Karpas-422 (cell line): ENCODE measurements at regions not wholly inside any gene's neighbourhood (a gene's known extent, or its start where the extent isn't known, plus 50 kb on each side); places are given as distances from the start of the nearest gene placed in this dataset.

Experiments
- DNase-seq: peaks from one replicate; pipeline ENCODE4 v3.0.0-alpha.2; 2015
- H2AFZ ChIP-seq: fragments of 200-600 bp; sonication (generic); 2 replicates; pipeline ENCODE4 v1.6.1; 2014; ENCODE audit warnings: antibody characterized with exemption, low read length, mixed read lengths
- H3K27ac ChIP-seq: fragments of 200-600 bp; sonication (generic); 2 replicates; pipeline ENCODE4 v1.5.1; 2014; ENCODE audit warnings: mild to moderate bottlenecking, low read length, moderate library complexity
- H3K27me3 ChIP-seq: fragments of 200-600 bp; sonication (generic); 2 replicates; pipeline ENCODE4 v1.6.1; 2014; ENCODE audit warnings: low read length, mixed read lengths
- H3K36me3 ChIP-seq: fragments of 200-600 bp; sonication (generic); 2 replicates; pipeline ENCODE4 v1.6.1; 2014; ENCODE audit warnings: low read length, mixed read lengths; ENCODE audit not compliant: insufficient read depth
- H3K4me1 ChIP-seq: fragments of 200-600 bp; sonication (generic); 2 replicates; pipeline ENCODE4 v1.6.1; 2014; ENCODE audit warnings: mild to moderate bottlenecking, low read length, mixed read lengths
- H3K4me2 ChIP-seq: fragments of 200-600 bp; sonication (generic); 2 replicates; pipeline ENCODE4 v1.6.1; 2014; ENCODE audit warnings: low read length, low read depth, mild to moderate bottlenecking; ENCODE audit not compliant: poor library complexity, severe bottlenecking
- H3K4me3 ChIP-seq: fragments of 200-600 bp; sonication (generic); 2 replicates; pipeline ENCODE4 v1.5.1; 2014; ENCODE audit warnings: mild to moderate bottlenecking, antibody characterized with exemption, low read length, mixed read lengths
- H3K79me2 ChIP-seq: fragments of 200-600 bp; sonication (generic); 2 replicates; pipeline ENCODE4 v1.6.1; 2014; ENCODE audit warnings: mild to moderate bottlenecking, low read length, mixed read lengths
- H3K9ac ChIP-seq: fragments of 200-600 bp; sonication (generic); 2 replicates; pipeline ENCODE4 v1.6.0; 2014; ENCODE audit warnings: low read length
- H3K9me2 ChIP-seq: fragments of 200-600 bp; sonication (generic), shearing (Covaris generic); replicated peaks from 2 replicates; pipeline ENCODE4 v1.6.0; 2014; ENCODE audit warnings: mild to moderate bottlenecking, low read length, moderate library complexity; ENCODE audit not compliant: insufficient read depth
- H3K9me3 ChIP-seq: fragments of 300-700, 200-600 bp; sonication (generic); 2 replicates; pipeline ENCODE4 v1.6.1; 2014; ENCODE audit warnings: low read length, mixed read lengths
- H4K20me1 ChIP-seq: fragments of 200-600 bp; sonication (generic); 2 replicates; pipeline ENCODE4 v1.6.1; 2014; ENCODE audit warnings: mild to moderate bottlenecking, antibody characterized with exemption, low read length, low read depth; ENCODE audit not compliant: insufficient read depth

DNA sequence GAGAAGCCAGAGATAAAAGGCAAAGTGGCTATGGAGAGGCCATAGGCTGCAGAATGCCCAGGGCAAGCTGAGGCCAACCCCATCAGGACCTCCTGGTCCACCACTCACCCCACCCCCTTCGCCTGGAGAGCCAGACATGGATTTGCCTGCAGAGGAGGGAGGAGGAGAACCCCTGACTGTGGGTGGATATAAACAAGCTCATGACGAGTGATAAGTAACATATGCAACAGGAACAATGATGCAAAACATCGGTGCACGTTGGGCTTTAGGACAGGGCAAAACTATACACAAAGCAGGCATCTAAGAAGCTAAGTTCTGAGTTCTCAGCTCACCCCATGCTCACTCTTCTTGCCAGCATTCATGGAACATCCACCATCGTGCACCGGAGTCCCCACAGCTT lies 150.3 kb downstream of the ETS2 start:
- Histone ChIP-seq H4K20me1 (no peaks in the 10 kb centered on the region), H2AFZ (no peak overlapping the region), H3K27ac (no peak overlapping the region), H3K4me1 (no peaks in the 10 kb centered on the region), H3K9ac (no peak overlapping the region), H3K79me2 (no peaks in the 10 kb centered on the region), H3K4me3 (no peak overlapping the region), H3K27me3 (no peaks in the 10 kb centered on the region; the same call in 1 of the 2 replicates), H3K9me2 (no peaks in the 10 kb centered on the region), H3K36me3 (no peaks in the 10 kb centered on the region), H3K4me2 (no peak overlapping the region), H3K9me3 (no peaks in the 10 kb centered on the region)
- no peak for DNase-seq

DNA sequence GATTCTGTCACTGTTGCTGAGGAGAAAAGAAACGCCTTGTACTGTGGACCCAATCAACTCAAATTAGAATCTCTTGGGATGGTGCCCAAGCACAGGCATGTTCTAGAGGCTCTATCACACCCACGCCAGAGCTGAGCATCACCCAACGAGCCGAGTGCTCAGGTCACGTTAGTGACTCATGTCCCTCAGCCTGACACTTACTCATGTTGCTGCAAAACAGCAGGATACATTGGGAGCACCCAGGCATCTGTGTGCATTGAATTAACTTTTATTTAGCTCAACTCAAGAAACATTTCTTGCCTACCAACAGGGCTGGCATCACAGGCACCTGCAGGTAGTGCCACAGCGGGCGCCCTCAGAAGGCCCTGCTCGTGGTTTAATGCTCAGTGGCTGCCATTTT lies 149.8 kb downstream of the ETS2 start:
- Histone ChIP-seq H3K9me2 (no peaks in the 10 kb centered on the region), H3K27ac (no peak overlapping the region), H4K20me1 (no peaks in the 10 kb centered on the region), H3K4me3 (no peak overlapping the region), H2AFZ (no peak overlapping the region), H3K9me3 (0 out of 2 replicates have a peak, but pooled peaks cover 1% of the 10 kb centered on the region), H3K4me2 (no peak overlapping the region), H3K27me3 (no peaks in the 10 kb centered on the region; the same call in 1 of the 2 replicates), H3K9ac (no peak overlapping the region), H3K36me3 (no peaks in the 10 kb centered on the region), H3K4me1 (no peaks in the 10 kb centered on the region), H3K79me2 (no peaks in the 10 kb centered on the region)
- no peak for DNase-seq

DNA sequence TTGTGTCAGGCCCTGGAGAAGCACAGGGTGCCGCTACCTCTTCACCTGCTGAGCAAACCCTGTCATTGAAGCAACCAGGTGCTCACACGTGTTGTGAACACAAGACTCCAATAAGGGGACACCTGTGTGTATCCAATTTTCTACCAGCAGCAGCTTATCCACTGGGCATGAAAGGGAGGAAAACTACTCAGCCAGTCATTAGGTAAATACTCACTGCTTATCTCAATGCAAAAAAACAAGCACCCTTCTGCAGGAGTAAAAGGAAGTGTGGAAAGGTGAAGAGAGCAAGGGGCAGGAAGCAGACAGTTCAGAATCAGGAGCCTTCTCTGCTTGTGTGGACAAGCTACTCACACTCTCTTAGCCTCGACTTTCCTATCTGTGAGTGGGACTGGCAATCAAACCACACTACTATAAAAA lies 148.9 kb downstream of the ETS2 start:
- no peaks in the 10 kb centered on the region for H3K9me2 ChIP-seq
- no peak overlapping the region for H3K27ac ChIP-seq
- no peaks in the 10 kb centered on the region for H3K36me3 ChIP-seq
- no peaks in the 10 kb centered on the region for H4K20me1 ChIP-seq
- 0 out of 2 replicates have a peak, but pooled peaks cover 4% of the 10 kb centered on the region for H3K9me3 ChIP-seq
- no peak overlapping the region for H3K4me2 ChIP-seq
- no peak overlapping the region for H2AFZ ChIP-seq
- H3K79me2 ChIP-seq, result no peaks in the 10 kb centered on the region
- no peak overlapping the region for H3K4me3 ChIP-seq
- H3K4me1 ChIP-seq, result no peaks in the 10 kb centered on the region
- no peak for DNase-seq
- no peak overlapping the region for H3K9ac ChIP-seq
- no peaks in the 10 kb centered on the region; the same call in 1 of the 2 replicates for H3K27me3 ChIP-seq

DNA sequence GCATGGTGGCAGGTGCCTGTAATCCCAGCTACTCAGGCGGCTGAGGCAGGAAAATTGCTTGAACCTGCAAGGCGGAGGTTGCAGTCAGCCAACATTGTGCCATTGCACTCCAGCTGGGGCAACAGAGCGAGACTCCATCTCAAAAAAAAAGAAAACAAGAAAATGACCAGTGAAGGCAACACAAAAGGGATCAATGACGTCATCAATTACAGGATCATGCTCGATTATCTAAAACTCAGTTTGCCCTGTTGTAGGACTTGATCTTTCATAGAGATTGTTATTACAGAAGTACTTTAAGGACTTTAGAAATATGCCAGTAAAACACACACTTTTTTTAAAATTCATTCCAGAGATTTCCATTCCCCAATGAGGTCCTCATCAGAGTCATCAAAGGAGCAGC lies 147.8 kb downstream of the ETS2 start:
- Histone ChIP-seq H3K9me3 (0 out of 2 replicates have a peak, but pooled peaks cover 4% of the 10 kb centered on the region), H3K9ac (no peak overlapping the region), H3K79me2 (no peaks in the 10 kb centered on the region), H4K20me1 (no peaks in the 10 kb centered on the region), H3K4me2 (no peak overlapping the region), H3K27ac (no peak overlapping the region), H3K4me1 (no peaks in the 10 kb centered on the region), H3K27me3 (no peaks in the 10 kb centered on the region), H3K36me3 (no peaks in the 10 kb centered on the region), H3K9me2 (no peaks in the 10 kb centered on the region), H2AFZ (no peak overlapping the region), H3K4me3 (no peak overlapping the region)
- DNase-seq, result no peak

DNA sequence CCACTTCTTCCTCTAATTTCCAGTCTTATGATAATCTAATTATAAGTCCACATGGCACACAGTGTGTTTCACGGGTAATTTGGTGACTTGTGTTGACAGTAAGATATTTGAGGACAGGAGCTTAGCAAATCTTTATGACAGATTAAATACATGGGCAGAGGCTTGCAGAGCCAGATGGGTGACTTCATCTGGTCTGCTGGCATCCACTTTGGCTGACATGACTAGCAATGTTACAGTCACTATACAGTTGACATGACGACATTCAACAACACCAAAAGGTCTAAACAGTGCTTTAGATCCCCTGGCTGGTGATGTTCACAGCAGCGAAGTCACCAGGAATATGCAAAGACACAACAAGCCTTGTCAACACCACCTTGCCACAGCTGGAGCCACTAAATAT lies 147.2 kb downstream of the ETS2 start:
- H3K79me2 ChIP-seq, result no peaks in the 10 kb centered on the region
- H3K36me3 ChIP-seq, result no peaks in the 10 kb centered on the region
- no peaks in the 10 kb centered on the region for H4K20me1 ChIP-seq
- no peak overlapping the region for H3K4me3 ChIP-seq
- no peak for DNase-seq
- no peaks in the 10 kb centered on the region for H3K9me2 ChIP-seq
- H2AFZ ChIP-seq, result no peak overlapping the region
- no peak overlapping the region for H3K9ac ChIP-seq
- 0 out of 2 replicates have a peak, but pooled peaks cover 4% of the 10 kb centered on the region for H3K9me3 ChIP-seq
- H3K27me3 ChIP-seq, result no peaks in the 10 kb centered on the region
- no peak overlapping the region for H3K4me2 ChIP-seq
- H3K4me1 ChIP-seq, result no peaks in the 10 kb centered on the region
- no peak overlapping the region for H3K27ac ChIP-seq

DNA sequence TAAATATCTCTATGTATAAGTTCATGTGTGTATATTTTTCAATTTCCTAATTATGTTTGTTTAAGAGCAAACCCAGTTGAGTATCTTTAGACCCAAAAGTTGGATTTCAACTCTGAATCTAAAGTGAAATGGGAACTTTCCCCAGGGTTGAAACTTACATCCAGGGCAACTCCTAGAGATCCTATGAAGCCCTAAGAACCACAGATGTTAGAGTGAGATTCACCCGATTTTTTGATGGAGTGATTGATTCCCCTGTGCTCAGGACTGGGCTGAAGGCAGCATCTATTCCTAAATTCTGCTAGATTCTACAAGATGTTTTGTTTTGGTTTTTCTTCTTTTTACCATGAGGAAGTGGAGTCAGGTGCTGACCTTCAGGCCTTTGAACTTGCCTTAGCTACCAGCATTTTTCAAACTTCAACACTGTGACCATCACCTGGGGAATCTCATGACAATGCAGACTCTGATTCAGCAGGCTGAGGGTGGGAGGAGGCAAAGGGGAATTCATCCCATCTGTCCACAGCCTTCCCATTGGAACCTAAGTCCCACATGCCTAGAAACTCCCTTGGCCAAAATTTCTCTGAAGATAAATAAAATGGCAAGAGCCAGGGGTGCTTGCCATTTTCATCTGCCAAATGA lies 145.5 kb downstream of the ETS2 start:
- Histone ChIP-seq H3K27me3 (no peaks in the 10 kb centered on the region), H3K9ac (no peak overlapping the region), H3K4me2 (no peak overlapping the region), H4K20me1 (no peaks in the 10 kb centered on the region), H2AFZ (no peak overlapping the region), H3K4me1 (no peaks in the 10 kb centered on the region), H3K79me2 (no peaks in the 10 kb centered on the region), H3K9me3 (0 out of 2 replicates have a peak, but pooled peaks cover 4% of the 10 kb centered on the region), H3K9me2 (no peaks in the 10 kb centered on the region), H3K4me3 (no peak overlapping the region), H3K27ac (no peak overlapping the region), H3K36me3 (no peaks in the 10 kb centered on the region)
- DNase-seq, result no peak

DNA sequence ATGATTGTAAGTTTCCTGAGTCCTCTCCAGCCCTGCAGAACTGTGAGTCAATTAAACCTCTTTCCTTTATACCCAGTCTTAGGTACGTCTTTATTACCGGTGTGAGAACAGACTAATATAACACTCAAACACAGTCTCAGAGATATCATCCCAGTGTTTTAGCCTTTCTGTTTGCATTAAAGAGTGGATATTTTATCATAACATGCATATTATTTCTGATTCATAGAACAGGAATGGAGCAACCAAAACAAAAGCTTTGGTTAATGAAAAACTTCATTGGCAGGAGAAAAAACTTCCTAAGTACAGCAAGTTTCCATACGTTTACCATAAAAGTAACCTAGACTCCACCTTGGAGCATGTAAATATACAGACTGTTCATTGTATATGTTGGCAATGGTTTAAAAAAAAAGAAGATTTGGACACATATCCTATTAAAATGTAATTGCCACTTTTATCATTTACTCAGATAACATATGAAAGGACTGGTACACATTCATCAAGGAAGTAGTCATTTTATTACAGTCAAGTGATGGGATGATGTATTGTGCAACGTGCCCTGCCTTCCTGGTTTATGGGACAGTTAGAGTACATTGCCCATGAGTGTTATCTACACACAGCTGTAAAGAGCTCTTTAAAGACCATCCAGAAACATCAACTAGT lies 144.8 kb downstream of the ETS2 start:
- no peaks in the 10 kb centered on the region for H3K36me3 ChIP-seq

DNA sequence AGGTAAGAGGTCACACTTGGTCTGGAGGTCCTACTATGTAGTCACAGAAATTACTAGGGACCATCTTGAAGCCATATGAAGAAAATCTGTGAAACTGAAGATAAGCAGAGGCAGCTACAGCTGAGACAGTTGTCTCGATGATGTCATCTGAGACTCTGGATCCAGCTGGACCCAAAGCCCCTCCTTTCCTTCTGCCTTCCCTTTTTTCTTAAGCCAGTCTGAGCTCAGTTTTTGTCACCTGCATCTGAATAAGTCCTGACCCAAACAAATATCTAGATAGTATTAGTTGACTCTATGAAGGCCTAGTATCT lies 143.3 kb downstream of the ETS2 start:
- Histone ChIP-seq H3K4me3 (no peak overlapping the region), H3K36me3 (no peaks in the 10 kb centered on the region), H3K9me2 (no peaks in the 10 kb centered on the region), H3K27me3 (no peaks in the 10 kb centered on the region), H3K79me2 (no peaks in the 10 kb centered on the region), H3K27ac (no peak overlapping the region), H3K9ac (no peak overlapping the region), H3K4me1 (no peaks in the 10 kb centered on the region), H3K4me2 (no peak overlapping the region), H3K9me3 (0 out of 2 replicates have a peak, but pooled peaks cover 4% of the 10 kb centered on the region), H2AFZ (no peak overlapping the region), H4K20me1 (no peaks in the 10 kb centered on the region)
- no peak for DNase-seq

More for the DNA sequence above, 144.8 kb downstream of the ETS2 start:
- H3K4me2 ChIP-seq, result no peak overlapping the region
- H4K20me1 ChIP-seq, result no peaks in the 10 kb centered on the region
- H3K4me3 ChIP-seq, result no peak overlapping the region
- H3K27me3 ChIP-seq, result no peaks in the 10 kb centered on the region
- H3K9me2 ChIP-seq, result no peaks in the 10 kb centered on the region
- no peaks in the 10 kb centered on the region for H3K79me2 ChIP-seq
- H3K9me3 ChIP-seq, result 0 out of 2 replicates have a peak, but pooled peaks cover 4% of the 10 kb centered on the region
- H3K9ac ChIP-seq, result no peak overlapping the region
- no peak overlapping the region for H3K27ac ChIP-seq
- no peak for DNase-seq
- no peak overlapping the region for H2AFZ ChIP-seq
- no peaks in the 10 kb centered on the region for H3K4me1 ChIP-seq
